Activated B cell treated with CpG ODN at 0.5 μM for 24 hours (primary cell): ENCODE measurements at regions not wholly inside any gene's neighbourhood (a gene's known extent, or its start where the extent isn't known, plus 50 kb on each side); places are given as distances from the start of the nearest gene placed in this dataset.

Source experiments
- ATAC-seq: fragments of 200-7000 bp; cut with Tn5 transposase; one replicate; pipeline ENCODE4 v1.10.0; 2021; ENCODE audit warnings: low read depth, mild to moderate bottlenecking, moderate library complexity
- CTCF ChIA-PET: fragments of 350-600 bp; sonication (Branson Sonifier 250); formaldehyde crosslinking; loops from one replicate; lab custom pipeline; 2021; ENCODE audit warnings: antibody characterized with exemption; lab: Charles Lee
- POLR2A ChIA-PET: fragments of 350-600 bp; sonication (Branson Sonifier 250); formaldehyde crosslinking; loops from one replicate; lab custom pipeline; 2021; ENCODE audit warnings: antibody characterized with exemption; lab: Charles Lee
- DNase-seq: peaks from one replicate; pipeline ENCODE4 v3.0.0; 2022
- H3K27ac Mint-ChIP-seq: one replicate; pipeline ENCODE4 v1.8.0; 2020; ENCODE audit warnings: mixed read lengths
- H3K27me3 Mint-ChIP-seq: one replicate; pipeline ENCODE4 v1.8.0; 2021; ENCODE audit warnings: mixed read lengths
- H3K36me3 Mint-ChIP-seq: one replicate; pipeline ENCODE4 v1.8.0; 2021; ENCODE audit warnings: low read depth, mixed read lengths
- H3K4me1 Mint-ChIP-seq: one replicate; pipeline ENCODE4 v1.8.0; 2021; ENCODE audit warnings: mixed read lengths
- H3K4me3 Mint-ChIP-seq: one replicate; pipeline ENCODE4 v1.8.0; 2020; ENCODE audit warnings: mild to moderate bottlenecking, mixed read lengths
- H3K9me3 Mint-ChIP-seq: one replicate; pipeline ENCODE4 v1.8.0; 2020; ENCODE audit warnings: mixed read lengths
- intact Hi-C: fragments of 100-400 bp; cut with micrococcal nuclease; formaldehyde crosslinking; loops from one replicate; pipeline ENCODE4 v1.15.1; 2024
- TF ChIP-seq, protein P1 (sequence below): fragments of 200-600 bp; IDR thresholded peaks from one replicate; pipeline ENCODE4 v1.8.0; 2022; ENCODE audit warnings: antibody characterized with exemption, mild to moderate bottlenecking

DNA sequence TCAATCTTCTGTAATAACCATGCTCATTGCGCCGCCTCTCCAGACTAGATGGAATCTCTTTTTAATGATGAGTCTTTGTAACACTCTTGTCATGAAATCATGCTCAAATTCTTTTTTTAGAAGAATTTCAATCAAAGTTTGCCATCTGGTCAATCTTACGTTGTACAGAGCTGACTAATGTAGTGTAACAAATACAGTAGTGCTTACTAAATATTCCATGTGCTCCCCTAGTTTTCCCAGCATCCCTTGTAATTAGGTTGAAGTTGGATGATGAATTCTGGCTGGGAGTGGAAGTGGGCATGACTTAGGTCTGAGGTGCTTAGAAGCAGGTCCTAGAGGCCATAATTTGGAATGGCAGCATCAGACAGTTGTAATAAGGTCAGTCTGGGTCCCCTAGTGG lies 309.1 kb upstream of the SNX7 start:
- Mint-ChIP-seq H3K9me3 (no peaks in the 10 kb centered on the region), H3K27ac (no peak overlapping the region), H3K36me3 (no peaks in the 10 kb centered on the region), H3K4me3 (no peak overlapping the region), H3K4me1 (no peaks in the 10 kb centered on the region), H3K27me3 (no peaks in the 10 kb centered on the region)
- no peak for ATAC-seq
- CTCF ChIA-PET, result no interaction called here
- POLR2A ChIA-PET, result no interaction called here
- no peak for DNase-seq
- intact Hi-C loops, result no loop called here
- TF ChIP-seq, protein P1, sequence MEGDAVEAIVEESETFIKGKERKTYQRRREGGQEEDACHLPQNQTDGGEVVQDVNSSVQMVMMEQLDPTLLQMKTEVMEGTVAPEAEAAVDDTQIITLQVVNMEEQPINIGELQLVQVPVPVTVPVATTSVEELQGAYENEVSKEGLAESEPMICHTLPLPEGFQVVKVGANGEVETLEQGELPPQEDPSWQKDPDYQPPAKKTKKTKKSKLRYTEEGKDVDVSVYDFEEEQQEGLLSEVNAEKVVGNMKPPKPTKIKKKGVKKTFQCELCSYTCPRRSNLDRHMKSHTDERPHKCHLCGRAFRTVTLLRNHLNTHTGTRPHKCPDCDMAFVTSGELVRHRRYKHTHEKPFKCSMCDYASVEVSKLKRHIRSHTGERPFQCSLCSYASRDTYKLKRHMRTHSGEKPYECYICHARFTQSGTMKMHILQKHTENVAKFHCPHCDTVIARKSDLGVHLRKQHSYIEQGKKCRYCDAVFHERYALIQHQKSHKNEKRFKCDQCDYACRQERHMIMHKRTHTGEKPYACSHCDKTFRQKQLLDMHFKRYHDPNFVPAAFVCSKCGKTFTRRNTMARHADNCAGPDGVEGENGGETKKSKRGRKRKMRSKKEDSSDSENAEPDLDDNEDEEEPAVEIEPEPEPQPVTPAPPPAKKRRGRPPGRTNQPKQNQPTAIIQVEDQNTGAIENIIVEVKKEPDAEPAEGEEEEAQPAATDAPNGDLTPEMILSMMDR, result no peak

DNA sequence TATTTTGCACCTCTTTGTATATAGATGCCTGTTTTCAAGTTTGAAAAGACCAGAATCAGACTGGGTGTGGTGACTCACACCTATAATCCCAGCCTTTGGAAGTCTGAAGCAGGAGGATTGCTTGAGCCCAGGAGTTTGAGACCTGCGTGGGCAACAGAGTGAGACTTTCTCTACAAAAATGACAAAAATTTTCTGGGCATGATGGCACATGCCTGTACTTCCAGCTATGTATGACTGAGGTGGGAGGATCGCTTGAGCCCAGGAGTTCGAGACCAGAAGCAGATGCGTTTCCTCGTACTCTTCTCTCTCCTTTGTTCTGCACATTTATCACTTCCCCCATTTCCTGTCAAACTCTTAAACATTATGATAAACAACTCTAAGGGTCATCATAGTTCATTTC lies 310.0 kb upstream of the SNX7 start:
- TF ChIP-seq, protein P1, result no peak

DNA sequence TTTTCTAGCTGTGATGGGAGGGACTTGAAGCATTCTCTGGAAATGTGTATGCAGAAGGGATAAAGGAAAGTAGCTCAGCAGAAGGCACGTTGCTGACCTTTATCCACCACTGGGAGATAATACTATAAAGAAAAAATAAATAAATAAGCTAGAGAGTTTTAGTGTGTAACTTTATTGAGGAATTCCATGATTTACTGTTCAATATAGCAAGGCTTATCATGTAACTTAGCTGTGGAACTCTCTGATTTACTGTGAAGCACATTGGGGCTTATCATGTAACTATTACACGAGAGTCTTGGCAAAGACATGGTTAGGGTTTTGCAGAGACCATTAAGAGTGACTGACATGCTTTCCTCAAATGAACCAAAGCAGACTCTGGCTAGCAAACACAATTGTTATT lies 316.1 kb upstream of the SNX7 start:
- DNase-seq (no peak), ATAC-seq (no peak)
- intact Hi-C loops, result no loop called here
- Mint-ChIP-seq H3K4me1 (no peaks in the 10 kb centered on the region), H3K9me3 (no peaks in the 10 kb centered on the region), H3K27ac (no peak overlapping the region), H3K27me3 (no peaks in the 10 kb centered on the region), H3K4me3 (no peak overlapping the region), H3K36me3 (no peaks in the 10 kb centered on the region)
- ChIA-PET CTCF (no interaction called here), POLR2A (no interaction called here)
- TF ChIP-seq, protein P1, result no peak

More for the DNA sequence above, 310.0 kb upstream of the SNX7 start:
- ChIA-PET POLR2A (no interaction called here), CTCF (no interaction called here)
- Mint-ChIP-seq H3K36me3 (no peaks in the 10 kb centered on the region), H3K4me1 (no peaks in the 10 kb centered on the region), H3K4me3 (no peak overlapping the region), H3K27ac (no peak overlapping the region), H3K27me3 (no peaks in the 10 kb centered on the region), H3K9me3 (no peaks in the 10 kb centered on the region)
- DNase-seq (no peak), ATAC-seq (no peak)
- intact Hi-C loops, result no loop called here

DNA sequence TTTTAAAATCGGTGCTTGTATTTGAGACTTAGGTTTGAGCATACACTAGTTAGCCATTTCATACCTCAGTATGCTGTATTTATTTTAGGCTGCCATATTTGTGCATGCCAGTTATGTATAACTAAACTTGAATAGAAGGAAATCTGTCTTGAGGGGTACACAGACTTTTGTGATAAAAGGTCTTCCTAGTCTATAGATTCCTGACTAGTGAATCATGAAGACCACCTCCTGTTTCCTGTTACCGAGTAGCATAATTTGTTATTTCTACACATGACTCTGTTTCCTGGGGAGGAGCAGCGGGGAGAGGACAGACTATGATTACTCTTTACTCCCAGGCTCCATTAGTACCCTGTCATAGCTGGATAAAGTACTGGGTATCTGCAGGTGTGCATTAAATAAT lies 316.8 kb upstream of the SNX7 start:
- H3K4me1 Mint-ChIP-seq, result no peaks in the 10 kb centered on the region
- ATAC-seq (no peak), DNase-seq (no peak)
- no peaks in the 10 kb centered on the region for H3K9me3 Mint-ChIP-seq
- no peak overlapping the region for H3K27ac Mint-ChIP-seq
- H3K4me3 Mint-ChIP-seq, result no peak overlapping the region
- H3K36me3 Mint-ChIP-seq, result no peaks in the 10 kb centered on the region
- H3K27me3 Mint-ChIP-seq, result no peaks in the 10 kb centered on the region
- intact Hi-C loops, result no loop called here
- TF ChIP-seq, protein P1, result no peak
- CTCF ChIA-PET, result no interaction called here
- POLR2A ChIA-PET, result no interaction called here

DNA sequence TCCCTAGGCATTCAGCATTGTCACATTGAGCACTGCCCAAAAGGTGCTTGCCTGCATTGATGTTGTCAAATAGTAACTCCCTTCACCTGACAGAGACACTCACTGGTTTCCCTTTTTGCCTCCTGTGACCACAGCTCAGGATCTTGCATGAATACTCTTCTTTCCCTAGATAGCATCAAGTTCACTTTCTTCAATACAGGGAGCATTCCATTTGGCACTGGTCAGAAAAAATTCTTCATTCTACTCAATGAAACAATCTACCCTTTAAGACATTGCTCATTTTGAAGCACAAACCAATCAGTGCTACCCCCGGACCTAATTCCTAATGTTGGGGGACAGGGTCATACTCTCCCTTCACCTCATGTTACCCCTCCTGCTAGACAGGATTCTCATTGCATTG lies 319.0 kb upstream of the SNX7 start:
- Mint-ChIP-seq H3K4me3 (no peak overlapping the region), H3K36me3 (no peaks in the 10 kb centered on the region), H3K27me3 (no peaks in the 10 kb centered on the region), H3K27ac (no peak overlapping the region), H3K9me3 (no peaks in the 10 kb centered on the region), H3K4me1 (no peaks in the 10 kb centered on the region)
- no peak for DNase-seq
- TF ChIP-seq, protein P1, result no peak
- CTCF ChIA-PET, result no interaction called here
- no peak for ATAC-seq
- intact Hi-C loops, result no loop called here
- POLR2A ChIA-PET, result no interaction called here
